AG04449 (cell line): ENCODE measurements at regions not wholly inside any gene's neighbourhood (a gene's known extent, or its start where the extent isn't known, plus 50 kb on each side); places are given as distances from the start of the nearest gene placed in this dataset.

Experiments
- CTCF ChIA-PET: fragments of 350-600 bp; formaldehyde crosslinking; extraction: SDS; loops from one replicate; lab custom pipeline; 2021; ENCODE audit warnings: antibody characterized with exemption; lab: Yijun Ruan, JAX
- POLR2A ChIA-PET: fragments of 400-600, 350-600 bp; formaldehyde crosslinking; extraction: SDS; loops from one replicate; lab custom pipeline; 2020; ENCODE audit warnings: antibody characterized with exemption, inconsistent platforms; lab: Yijun Ruan, JAX
- DNase-seq: peaks from one replicate; pipeline ENCODE4 v3.0.0-alpha.2; 2010; ENCODE audit warnings: low read depth, low spot score
- H3K4me3 ChIP-seq: 2 replicates; pipeline ENCODE4 v1.5.1; 2011; ENCODE audit warnings: low read depth, mild to moderate bottlenecking, control low read depth, low read length
- CTCF ChIP-seq: IDR thresholded peaks from one replicate; pipeline ENCODE4 v1.5.1; 2011; ENCODE audit warnings: mild to moderate bottlenecking, moderate library complexity, low read length, control low read depth, inconsistent platforms; ENCODE audit not compliant: insufficient read depth; ENCODE audit errors: missing control alignments

GRCh38 chr6:34633785-34634184 is 62.8 kb downstream of the ILRUN start:
- POLR2A ChIA-PET: no interaction called here
- CTCF ChIA-PET: interaction anchor here (0.8 kb wide), 1 partner anchor 33 kb away, joined by 3 read pairs; no protein-coding TSS in a partner anchor
- TF ChIP-seq CTCF: no peak

GRCh38 chr6:34633256-34633655 is 63.3 kb downstream of the ILRUN start:
- TF ChIP-seq CTCF: no peak
- CTCF ChIA-PET: interaction anchor here (0.8 kb wide), 1 partner anchor 33 kb away, joined by 3 read pairs; no protein-coding TSS in a partner anchor
- POLR2A ChIA-PET: no interaction called here
- DNase-seq: no peak
- H3K4me3 ChIP-seq: no peak overlapping the region

More at GRCh38 chr6:34633785-34634184, 62.8 kb downstream of the ILRUN start:
- no peak overlapping the region for H3K4me3 ChIP-seq
- no peak for DNase-seq

GRCh38 chr6:34630040-34630439 is 66.5 kb downstream of the ILRUN start:
- peak; percentile 85 for DNase-seq
- ChIA-PET POLR2A (no interaction called here), CTCF (interaction anchor here (1.5 kb wide), 1 partner anchor 20 kb away, joined by 3 read pairs; no protein-coding TSS in a partner anchor)
- TF ChIP-seq CTCF: no peak
- no peak overlapping the region for H3K4me3 ChIP-seq

GRCh38 chr6:34627296-34627695 is 69.3 kb downstream of the ILRUN start:
- no peak overlapping the region for H3K4me3 ChIP-seq
- ChIA-PET CTCF (interaction anchor here (1.1 kb wide), 1 partner anchor 12 kb away, joined by 3 read pairs; no protein-coding TSS in a partner anchor), POLR2A (no interaction called here)
- no peak for DNase-seq
- TF ChIP-seq CTCF: no peak

GRCh38 chr6:34618430-34619182 is 62.5 kb upstream of the SPDEF start:
- CTCF ChIA-PET: interaction anchor here (2.8 kb wide), 1 partner anchor 9 kb away, joined by 10 read pairs; no protein-coding TSS in a partner anchor
- DNase-seq: no peak
- H3K4me3 ChIP-seq: no peak overlapping the region
- POLR2A ChIA-PET: no interaction called here
- TF ChIP-seq CTCF: no peak

GRCh38 chr6:34617231-34617630 is 61.1 kb upstream of the SPDEF start:
- TF ChIP-seq CTCF: no peak
- CTCF ChIA-PET: interaction anchor here (2.8 kb wide), 1 partner anchor 8 kb away, joined by 10 read pairs; no protein-coding TSS in a partner anchor
- H3K4me3 ChIP-seq: no peak overlapping the region
- no peak for DNase-seq
- POLR2A ChIA-PET: no interaction called here
